IMR-90 (cell line): ENCODE measurements at regions not wholly inside any gene's neighbourhood (a gene's known extent, or its start where the extent isn't known, plus 50 kb on each side); places are given as distances from the start of the nearest gene placed in this dataset.

Experiments
- ATAC-seq: fragments of 200-7000 bp; cut with Tn5 transposase; 2 replicates; pipeline ENCODE4 v1.9.1; 2020; ENCODE audit warnings: low read depth, mild to moderate bottlenecking, moderate library complexity
- BruUV-seq: library from RNA; stranded (reverse); fragments of 400-500 nt; replicated peaks from 2 replicates; lab custom pipeline; 2021; lab: Mats Ljungman, UMichigan
- CTCF ChIA-PET: fragments of 300-600 bp; formaldehyde crosslinking; extraction: SDS; loops from one replicate; lab custom pipeline; 2021; ENCODE audit warnings: antibody characterized with exemption; lab: Yijun Ruan, JAX
- POLR2A ChIA-PET: fragments of 300-600 bp; sonication (Branson Sonifier 250); formaldehyde crosslinking; loops from one replicate; lab custom pipeline; 2022; ENCODE audit warnings: antibody characterized with exemption; ENCODE audit not compliant: unreplicated experiment; lab: Charles Lee
- DNase-seq: peaks from one replicate; pipeline ENCODE4 v3.0.0; 2013
- H2AFZ ChIP-seq: replicated peaks from 2 replicates; pipeline ENCODE3; 2013; ENCODE audit warnings: low read length, mild to moderate bottlenecking; ENCODE audit not compliant: poor library complexity
- H2AK5ac ChIP-seq: 2 replicates; pipeline ENCODE4 v1.6.1; 2013; ENCODE audit warnings: low read depth, low read length, inconsistent platforms
- H2AK9ac ChIP-seq: replicated peaks from 2 replicates; pipeline ENCODE3; 2013; ENCODE audit warnings: mild to moderate bottlenecking, low read depth, low read length, moderate library complexity; ENCODE audit not compliant: poor library complexity
- H2BK120ac ChIP-seq: 2 replicates; pipeline ENCODE4 v1.6.1; 2013; ENCODE audit warnings: low read depth, low read length, inconsistent platforms
- H2BK15ac ChIP-seq: 3 replicates; pipeline ENCODE4 v1.6.1; 2013; ENCODE audit warnings: low read depth, low read length, inconsistent platforms
- H2BK20ac ChIP-seq: 2 replicates; pipeline ENCODE4 v1.6.1; 2013; ENCODE audit warnings: low read depth, mild to moderate bottlenecking, inconsistent platforms, low read length, moderate library complexity
- H2BK5ac ChIP-seq: 2 replicates; pipeline ENCODE4 v1.6.1; 2013; ENCODE audit warnings: mild to moderate bottlenecking, low read depth, low read length, inconsistent platforms; ENCODE audit not compliant: poor library complexity, severe bottlenecking
- H3K14ac ChIP-seq: replicated peaks from 2 replicates; pipeline ENCODE4 v1.6.1; 2013; ENCODE audit warnings: low read depth, low read length, inconsistent platforms
- H3K18ac ChIP-seq: 2 replicates; pipeline ENCODE4 v1.6.1; 2013; ENCODE audit warnings: low read depth, low read length, control low read depth
- H3K23ac ChIP-seq: 2 replicates; pipeline ENCODE4 v1.6.1; 2013; ENCODE audit warnings: low read depth, low read length, inconsistent platforms
- H3K27ac ChIP-seq: 2 replicates; pipeline ENCODE4 v1.5.1; 2013; ENCODE audit warnings: mild to moderate bottlenecking, control low read depth, low read length; ENCODE audit not compliant: insufficient read depth
- H3K27me3 ChIP-seq: 2 replicates; pipeline ENCODE4 v1.6.1; 2013; ENCODE audit warnings: low read length; ENCODE audit not compliant: control insufficient read depth, insufficient read depth
- H3K36me3 ChIP-seq: 2 replicates; pipeline ENCODE4 v1.6.1; 2013; ENCODE audit warnings: low read length, mixed read lengths; ENCODE audit not compliant: control insufficient read depth, insufficient read depth
- H3K4ac ChIP-seq: 2 replicates; pipeline ENCODE4 v1.6.1; 2013; ENCODE audit warnings: low read depth, low read length, inconsistent platforms
- H3K4me1 ChIP-seq: 2 replicates; pipeline ENCODE4 v1.6.1; 2013; ENCODE audit warnings: low read length, mixed read lengths; ENCODE audit not compliant: control insufficient read depth, insufficient read depth
- H3K4me2 ChIP-seq: 2 replicates; pipeline ENCODE4 v1.6.1; 2013; ENCODE audit warnings: low read depth, mild to moderate bottlenecking, control low read depth, low read length, moderate library complexity
- H3K4me3 ChIP-seq: 2 replicates; pipeline ENCODE4 v1.5.1; 2013; ENCODE audit warnings: low read depth, mild to moderate bottlenecking, control low read depth, low read length, moderate library complexity; ENCODE audit not compliant: insufficient read depth
- H3K56ac ChIP-seq: 2 replicates; pipeline ENCODE4 v1.6.1; 2013; ENCODE audit warnings: low read length, inconsistent platforms; ENCODE audit not compliant: insufficient read depth; ENCODE audit errors: extremely low read depth
- H3K79me1 ChIP-seq, 2 experiments: 2 replicates each; pipeline ENCODE4 v1.6.1; 2013; ENCODE audit warnings: low read length in 2 of 2, inconsistent platforms in 1 of 2, low read depth in 1 of 2
- H3K9ac ChIP-seq: 2 replicates; pipeline ENCODE4 v1.6.1; 2013; ENCODE audit warnings: low read depth, low read length, control low read depth
- H3K9me1 ChIP-seq: 2 replicates; pipeline ENCODE4 v1.6.1; 2013; ENCODE audit warnings: low read length, inconsistent platforms; ENCODE audit not compliant: insufficient read depth
- H3K9me3 ChIP-seq: 2 replicates; pipeline ENCODE4 v1.6.1; 2013; ENCODE audit warnings: low read length; ENCODE audit not compliant: control insufficient read depth, insufficient read depth
- H4K20me1 ChIP-seq: 2 replicates; pipeline ENCODE4 v1.6.1; 2013; ENCODE audit warnings: low read length, inconsistent platforms; ENCODE audit not compliant: insufficient read depth
- H4K5ac ChIP-seq: 2 replicates; pipeline ENCODE4 v1.6.1; 2013; ENCODE audit warnings: mild to moderate bottlenecking, low read depth, low read length, control low read depth
- H4K8ac ChIP-seq, 2 experiments: 2 replicates each; pipeline ENCODE4 v1.6.1; 2013; ENCODE audit warnings: low read depth in 2 of 2, low read length in 2 of 2, control low read depth in 1 of 2, inconsistent platforms in 1 of 2
- H4K91ac ChIP-seq: 2 replicates; pipeline ENCODE4 v1.6.1; 2013; ENCODE audit warnings: low read depth, low read length, inconsistent platforms; ENCODE audit not compliant: insufficient read depth
- MAZ ChIP-seq: IDR thresholded peaks from 2 replicates; pipeline ENCODE4 v1.6.1; 2012; ENCODE audit warnings: low read depth, mild to moderate bottlenecking, low read length, improper control_type of control experiment, moderate library complexity, borderline replicate concordance
- USF2 ChIP-seq: fragments of 150-350 bp; IDR thresholded peaks from 2 replicates; pipeline ENCODE4 v1.6.1; 2017; ENCODE audit warnings: mild to moderate bottlenecking, antibody characterized with exemption, low read length, low read depth
- WGBS, 2 experiments: methylation state at CpG; one replicate each; pipeline versions ENCODE4 v1.1.5 to v1.1.7; 2013; ENCODE audit warnings: missing lambda C conversion rate in 2 of 2; ENCODE audit not compliant: insufficient read length in 1 of 2; ENCODE audit errors: extremely low coverage in 2 of 2; 5-methylcytosine and 5-hydroxymethylcytosine counted together
- dilution Hi-C: fragments of 300-500 bp; cut with HindIII; formaldehyde crosslinking; loops from one replicate; pipeline ENCODE4 v1.14.3; 2018; ENCODE audit warnings: low sequenced_read_pairs; ENCODE audit not compliant: unreplicated experiment
- in situ Hi-C: fragments of 300-500 bp; cut with MboI; formaldehyde crosslinking; loops from 3 replicates; pipeline ENCODE4 v1.14.3; 2019; ENCODE audit warnings: low sequenced_read_pairs, inconsistent platforms, mixed read lengths
- intact Hi-C: fragments of 100-400 bp; cut with micrococcal nuclease; formaldehyde crosslinking; loops from 2 replicates; pipeline ENCODE4 v1.10.0; 2022

- no peak overlapping the region for H3K56ac ChIP-seq
- WGBS, 2 experiments, result 84% methylated on average over 2 of the region's 13 CpGs; no CpG with 5 or more reads in 1 of the 2 experiments
- H4K8ac ChIP-seq, result no peak overlapping the region
- no peak overlapping the region for H3K18ac ChIP-seq
- H3K4ac ChIP-seq, result no peak overlapping the region
- H2BK120ac ChIP-seq, result no peak overlapping the region
- peaks cover 4% of the 10 kb centered on the region for H3K27me3 ChIP-seq
- no peaks in the 10 kb centered on the region for H3K36me3 ChIP-seq
- H2BK15ac ChIP-seq, result no peak overlapping the region
- ChIA-PET POLR2A (no interaction called here), CTCF (no interaction called here)
- no peak overlapping the region for H2AFZ ChIP-seq
- DNase-seq (no peak), ATAC-seq (no peak)
- no peak overlapping the region for H3K9ac ChIP-seq
- H2BK20ac ChIP-seq, result no peak overlapping the region
- no TSS peak for BruUV-seq
- no peaks in the 10 kb centered on the region for H3K79me1 ChIP-seq
- H2AK5ac ChIP-seq, result no peak overlapping the region
- in situ Hi-C loops (no loop called here), dilution Hi-C loops (no loop called here), intact Hi-C loops (no loop called here)
- H4K5ac ChIP-seq, result no peak overlapping the region
- no peaks in the 10 kb centered on the region for H3K9me3 ChIP-seq
- H2AK9ac ChIP-seq, result no peak overlapping the region
- H3K4me1 ChIP-seq, result no peaks in the 10 kb centered on the region
- no peak overlapping the region for H3K4me3 ChIP-seq
- TF ChIP-seq USF2 (no peak), MAZ (no peak)
- no peaks in the 10 kb centered on the region for H4K20me1 ChIP-seq
- no peak overlapping the region for H3K23ac ChIP-seq
- H4K91ac ChIP-seq, result no peak overlapping the region
- H3K9me1 ChIP-seq, result no peaks in the 10 kb centered on the region
- H3K27ac ChIP-seq, result no peak overlapping the region
- H3K14ac ChIP-seq, result no peak overlapping the region
- no peak overlapping the region for H3K4me2 ChIP-seq
- no peak overlapping the region for H2BK5ac ChIP-seq
These were observed 383.1 kb upstream of the CADM1 start for GRCh38 chr11:115887316-115887715.
